HG03469 (cell line): ENCODE measurements at regions not wholly inside any gene's neighbourhood (a gene's known extent, or its start where the extent isn't known, plus 50 kb on each side); places are given as distances from the start of the nearest gene placed in this dataset.

Source experiments
- ATAC-seq: cut with Tn5 transposase; IDR thresholded peaks from one replicate; pipeline ENCODE4 v1.9.1; 2021; ENCODE audit warnings: mild to moderate bottlenecking, moderate library complexity, moderate number of reproducible peaks; ENCODE audit not compliant: unreplicated experiment

DNA sequence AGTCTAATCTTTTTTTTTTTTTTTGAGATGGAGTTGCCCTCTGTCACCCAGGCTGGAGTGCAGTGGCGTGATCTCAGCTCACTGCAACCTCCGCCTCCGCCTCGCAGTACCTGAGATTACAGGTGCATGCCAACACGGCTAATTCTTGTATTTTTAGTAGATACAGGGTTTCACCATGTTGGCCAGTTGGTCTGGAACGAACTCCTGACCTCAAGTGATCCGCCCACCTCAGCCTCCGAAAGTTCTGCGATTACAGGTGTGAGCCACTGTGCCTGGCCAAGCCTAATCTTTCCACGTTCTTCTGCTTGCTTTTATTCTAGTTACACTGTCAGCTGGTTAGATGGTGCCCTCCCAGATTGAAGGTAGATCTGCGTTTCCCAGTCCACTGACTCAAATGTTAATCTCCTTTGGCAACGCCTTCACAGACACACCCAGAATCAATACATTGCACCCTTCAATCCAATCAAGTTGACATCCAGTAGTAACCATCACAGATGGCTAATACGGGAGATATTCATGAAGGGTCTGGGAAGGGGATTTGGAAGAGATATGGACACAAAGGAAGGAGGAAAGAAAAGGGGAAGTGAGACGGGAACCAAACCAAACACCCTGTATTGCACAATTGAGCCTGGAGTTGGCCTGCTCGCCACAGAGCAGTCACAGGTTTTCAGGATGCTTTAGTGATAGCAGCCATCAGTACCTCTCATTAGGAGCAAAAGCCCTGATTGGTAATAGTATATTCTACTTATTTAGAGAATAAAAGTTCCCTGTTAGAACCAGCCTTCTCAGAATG lies 229.8 kb downstream of the PIK3C3 start:
- no peak for ATAC-seq

DNA sequence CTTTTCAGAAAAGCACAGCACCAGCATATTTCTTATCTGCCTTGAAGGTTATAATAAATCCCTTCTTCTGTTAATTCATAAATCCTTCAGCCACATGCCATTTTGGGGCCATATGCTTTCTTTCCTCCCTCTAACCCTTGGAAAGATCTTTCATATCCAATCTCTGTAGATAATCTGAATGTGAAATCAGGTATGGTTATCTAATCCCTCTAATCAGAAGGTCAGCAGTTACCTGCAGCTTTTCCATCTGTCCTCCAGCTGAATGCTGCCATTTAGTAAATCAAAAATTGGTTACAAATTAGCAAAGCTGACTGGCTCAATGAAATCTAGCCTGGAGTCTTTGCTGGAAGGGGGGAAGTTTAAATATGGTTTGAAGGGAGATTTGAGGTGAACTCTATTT lies 230.5 kb downstream of the PIK3C3 start:
- no peak for ATAC-seq

DNA sequence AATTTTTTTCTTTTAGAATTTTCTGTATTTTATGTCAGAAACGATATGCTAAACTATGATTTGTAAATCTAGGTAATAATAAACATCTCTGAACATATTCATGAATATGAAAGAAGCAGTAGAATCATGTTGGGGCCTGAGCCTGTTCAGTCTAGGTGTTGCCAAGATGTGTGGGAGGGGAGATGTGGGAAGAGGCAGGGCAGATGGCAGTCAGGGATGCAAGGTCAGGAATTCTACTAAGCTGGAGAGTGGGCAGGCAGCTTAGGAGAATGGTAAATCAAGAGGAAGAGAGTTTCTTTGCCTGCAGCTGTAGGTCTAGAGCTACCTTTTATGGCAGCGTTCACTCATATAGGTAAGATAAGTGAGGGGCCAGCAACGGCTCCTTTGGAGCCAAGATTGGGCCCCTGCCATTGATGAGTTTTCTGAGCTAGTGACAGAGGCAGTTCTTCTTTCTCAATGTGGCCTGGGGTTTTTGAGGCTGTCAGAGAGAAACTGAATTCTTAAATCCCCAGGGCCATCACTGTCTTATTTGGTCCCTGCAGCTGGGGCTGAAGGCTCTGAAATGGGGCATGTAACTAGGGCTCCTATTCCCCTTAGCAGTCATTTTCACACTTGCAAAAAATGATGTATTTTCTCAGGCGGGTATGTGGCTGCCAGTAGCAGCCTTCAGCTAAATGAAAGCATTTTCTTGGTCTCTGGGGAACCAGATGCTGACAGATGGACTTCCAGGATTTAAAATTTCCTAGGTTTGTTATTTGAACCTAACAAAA lies 232.8 kb downstream of the PIK3C3 start:
- ATAC-seq, result peak; percentile 63

DNA sequence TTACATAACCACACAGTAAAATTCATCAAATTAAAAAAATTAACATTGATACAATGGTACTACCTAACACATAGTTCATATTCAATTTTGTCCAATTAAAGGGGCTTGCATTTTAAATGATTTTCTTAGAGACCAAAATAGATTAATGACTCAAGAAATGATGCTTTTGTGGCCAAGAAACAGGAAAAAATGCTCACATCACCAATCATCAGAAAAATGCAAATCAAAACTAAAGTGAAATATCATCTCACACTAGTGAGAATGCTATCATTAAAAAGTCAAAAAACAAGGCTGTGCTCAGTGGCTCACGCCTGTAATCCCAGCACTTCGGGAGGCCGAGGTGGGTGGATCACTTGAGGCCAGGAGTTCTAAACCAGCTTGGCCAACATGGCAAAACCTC lies 235.6 kb downstream of the PIK3C3 start:
- no peak for ATAC-seq

DNA sequence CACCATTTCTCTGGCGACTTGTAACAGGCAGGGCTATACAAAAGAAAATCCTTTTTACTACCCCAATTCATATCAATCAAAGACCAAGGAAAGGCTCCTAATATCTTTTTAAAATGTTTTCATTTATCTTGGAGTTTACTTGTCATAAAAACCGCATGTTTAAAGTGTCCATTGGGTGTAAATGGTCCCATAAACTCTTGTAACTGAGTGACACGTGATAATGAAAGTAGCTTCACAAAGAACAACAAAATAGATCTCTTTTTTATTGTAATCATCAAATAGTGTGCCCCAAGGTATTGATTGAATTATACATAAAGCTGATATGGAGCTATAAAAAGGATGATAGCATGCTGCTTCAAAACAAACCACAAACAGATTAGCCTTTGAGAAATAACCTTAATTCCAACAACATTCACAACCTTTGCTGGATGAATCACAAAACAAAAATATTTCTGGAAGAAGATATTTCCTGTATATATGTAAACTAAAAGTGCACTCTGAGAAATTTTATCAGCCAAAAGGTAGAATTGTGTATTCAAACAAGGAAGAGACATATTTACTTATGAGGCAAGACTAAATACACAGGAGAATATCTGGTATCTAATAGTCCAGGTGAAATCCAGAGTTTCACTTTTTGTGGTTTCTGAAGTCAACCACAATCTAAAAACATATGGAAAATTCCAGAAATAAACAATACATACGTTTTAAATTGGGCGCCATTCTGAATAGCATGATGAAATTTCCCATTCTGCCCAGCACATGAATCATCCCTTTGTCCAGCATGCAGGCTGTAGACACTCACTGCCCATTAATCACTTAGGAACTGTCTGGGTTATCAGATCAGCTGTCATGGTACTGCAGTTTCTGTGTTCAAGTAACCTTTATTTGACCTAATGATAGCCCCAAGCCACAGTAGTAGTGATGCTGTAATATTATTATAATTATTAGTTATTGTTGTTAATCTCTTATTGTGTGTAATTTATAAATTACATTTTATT lies 237.5 kb downstream of the PIK3C3 start:
- ATAC-seq, result no peak

DNA sequence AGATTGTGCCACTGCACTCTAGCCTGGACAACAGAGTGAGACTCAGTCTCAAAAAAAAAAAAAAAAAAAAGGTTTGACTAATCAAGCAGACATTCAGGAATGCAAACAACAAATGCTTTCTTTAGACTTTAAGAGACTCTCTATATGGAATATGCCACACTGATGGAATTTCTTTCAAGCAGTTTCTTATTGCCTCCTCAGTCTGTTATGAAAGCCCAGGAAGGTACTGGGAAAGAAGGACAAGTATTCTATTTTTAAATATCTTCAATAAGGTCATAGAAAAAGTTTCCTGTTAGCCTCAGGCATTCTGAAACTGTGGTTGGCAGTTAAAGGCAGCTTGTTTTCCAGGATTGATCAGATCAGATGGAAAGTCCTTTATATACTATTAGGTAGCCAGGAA lies 241.6 kb downstream of the PIK3C3 start:
- ATAC-seq, result no peak

DNA sequence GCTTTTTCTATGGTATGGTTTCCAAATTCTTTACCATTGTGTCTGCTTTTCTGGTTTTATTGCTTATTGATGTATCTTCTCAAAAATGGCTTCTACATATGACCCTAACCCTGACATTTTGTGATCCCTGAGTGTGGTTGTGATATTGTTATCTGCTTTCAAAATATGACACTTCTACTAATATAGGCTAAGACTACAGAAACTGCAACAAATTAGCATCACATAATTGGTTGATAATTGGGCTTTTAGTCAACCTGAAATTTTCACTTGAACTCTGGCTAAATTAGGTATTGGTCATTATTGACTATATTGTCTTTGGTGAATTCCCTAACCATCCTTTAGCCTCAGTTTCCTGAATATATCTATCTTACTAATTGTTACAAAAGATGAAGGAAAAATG lies 246.1 kb downstream of the PIK3C3 start:
- no peak for ATAC-seq

DNA sequence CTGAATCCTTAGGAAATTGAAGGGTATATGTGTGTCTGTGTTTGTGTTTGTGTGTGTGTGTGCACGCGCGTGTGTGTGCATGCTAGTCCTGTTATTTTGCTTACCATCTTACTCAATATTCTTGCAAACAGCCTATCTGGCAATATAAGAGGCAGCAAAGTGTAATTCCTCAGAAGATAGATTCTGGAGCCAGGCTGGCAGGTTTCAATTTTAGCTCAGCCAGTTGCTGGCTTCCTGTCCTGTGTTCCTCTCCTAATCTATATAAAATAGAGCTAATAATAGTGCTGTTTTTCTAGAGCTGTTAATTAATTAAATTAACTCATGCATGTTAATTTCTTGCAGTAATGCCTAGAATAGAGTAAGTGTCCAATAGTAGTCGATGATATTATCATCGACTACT lies 256.2 kb downstream of the PIK3C3 start:
- ATAC-seq, result no peak

DNA sequence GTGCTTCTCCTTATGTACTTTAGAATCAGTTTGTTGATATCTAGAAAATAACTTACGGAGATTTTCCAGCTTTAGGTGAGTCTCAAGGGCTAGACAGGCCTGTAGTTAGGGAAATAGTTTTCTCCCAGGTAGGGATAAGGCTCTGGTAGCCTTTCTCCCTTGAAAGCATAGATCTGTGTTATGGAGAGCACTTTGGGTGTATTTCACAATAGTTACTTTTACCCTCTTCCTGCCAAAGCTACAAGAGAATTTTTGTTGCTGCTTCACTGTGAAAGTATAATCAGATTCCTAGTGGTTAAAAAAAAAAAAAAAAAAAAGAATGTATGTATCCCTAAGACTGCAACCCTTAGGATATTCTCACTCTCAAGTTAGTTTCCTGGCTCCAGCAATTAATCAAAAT lies 267.5 kb downstream of the PIK3C3 start:
- ATAC-seq, result no peak

DNA sequence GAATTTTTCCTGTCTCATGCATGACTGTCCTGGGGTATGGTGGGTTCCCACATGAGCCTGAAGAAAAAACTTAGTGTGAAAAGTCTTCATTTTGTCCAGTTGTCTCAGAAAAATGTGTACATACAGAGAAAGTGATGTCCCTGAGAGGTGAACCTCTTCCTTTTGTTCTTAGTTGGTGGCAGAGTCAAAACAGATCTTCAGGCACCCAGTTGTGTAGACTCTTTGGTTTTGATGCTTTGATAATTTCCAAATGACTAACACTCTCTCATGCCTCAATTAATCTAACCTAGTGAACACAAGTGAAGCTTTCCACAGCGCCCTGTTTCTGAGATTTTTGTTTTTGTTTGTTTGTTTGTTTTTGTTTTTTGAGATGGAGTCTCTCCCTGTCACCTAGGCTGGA lies 273.5 kb downstream of the PIK3C3 start:
- no peak for ATAC-seq

DNA sequence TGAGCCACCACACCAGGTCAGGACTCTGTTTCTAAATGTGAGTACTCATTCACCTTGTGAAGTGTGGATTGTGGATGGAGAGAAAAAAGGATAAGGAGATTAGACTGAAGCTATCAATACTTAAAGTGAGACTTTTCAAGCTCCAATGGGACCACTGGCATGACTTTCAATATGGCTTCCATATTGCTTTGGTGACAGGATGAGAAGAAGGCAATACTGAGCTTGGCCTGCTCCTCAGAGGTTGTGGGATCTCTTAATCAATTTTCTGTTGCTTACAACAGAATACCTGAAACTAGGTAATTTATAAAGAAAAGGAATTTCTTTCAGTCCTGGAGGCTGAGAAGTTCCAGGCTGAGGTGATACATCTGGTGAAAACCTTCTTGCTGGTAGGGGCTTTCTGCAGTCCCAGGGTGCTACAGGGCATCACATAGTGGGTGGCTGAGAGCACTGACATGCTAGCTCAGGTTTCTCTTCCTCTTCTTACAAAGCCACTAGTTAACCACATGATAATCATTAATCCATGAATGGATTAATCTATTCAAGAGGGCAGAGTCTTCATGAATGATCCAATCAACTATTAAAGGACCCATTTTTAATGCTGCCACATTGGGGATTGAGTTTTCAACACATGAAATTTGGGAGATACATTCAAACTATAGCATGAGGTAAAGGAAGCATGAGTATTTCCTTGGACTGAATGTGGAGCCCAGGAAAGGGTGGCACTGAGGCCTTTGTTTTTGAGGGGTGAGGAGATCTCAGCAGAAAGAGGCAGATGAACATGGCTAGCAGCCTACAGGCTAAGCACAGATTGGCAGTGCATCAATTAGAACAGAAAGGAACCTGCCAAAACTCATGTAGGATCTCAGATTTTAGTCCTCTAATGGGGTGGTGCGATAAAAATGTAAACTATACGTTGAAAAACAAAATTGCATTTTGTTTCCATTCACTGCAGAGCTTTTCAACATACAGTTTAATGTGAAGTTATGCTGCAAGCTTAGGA lies 274.5 kb downstream of the PIK3C3 start:
- ATAC-seq, result peak; percentile 99

DNA sequence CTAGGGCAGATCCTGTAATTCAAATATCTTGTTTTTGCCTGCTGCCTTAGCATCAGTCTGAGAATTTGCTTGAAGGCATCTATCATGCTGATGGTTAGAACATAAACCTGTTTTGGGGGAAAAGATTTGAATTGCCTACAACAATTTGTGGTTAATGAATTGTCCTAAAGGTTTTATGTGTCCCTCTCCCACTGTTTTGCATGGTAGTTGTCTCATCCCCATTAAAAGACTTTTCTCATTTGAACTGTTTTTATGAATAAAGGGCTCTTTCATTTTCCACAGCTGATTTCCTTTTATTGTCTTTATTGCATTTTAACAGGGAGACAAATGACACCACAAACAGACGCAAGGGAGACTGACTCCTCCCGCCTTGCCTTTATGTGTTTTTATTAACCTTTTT lies 275.6 kb downstream of the PIK3C3 start:
- no peak for ATAC-seq

DNA sequence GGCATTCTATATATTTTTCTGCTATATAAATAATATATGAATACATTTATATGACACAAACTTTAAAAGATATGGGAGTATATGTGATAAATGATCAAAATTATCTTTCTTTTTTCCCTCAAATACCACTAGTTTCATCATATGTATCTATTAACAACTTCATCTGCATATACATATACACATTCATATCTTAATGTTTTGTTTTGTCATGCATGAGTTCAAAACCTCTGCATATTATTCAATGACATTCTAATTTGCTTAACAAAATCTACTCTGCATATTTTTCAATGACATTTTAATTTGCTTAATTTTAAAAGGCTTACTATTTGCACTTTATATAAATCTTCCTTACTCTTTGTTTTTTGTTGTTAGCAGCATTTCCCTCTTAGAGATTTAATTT lies 276.2 kb downstream of the PIK3C3 start:
- no peak for ATAC-seq

DNA sequence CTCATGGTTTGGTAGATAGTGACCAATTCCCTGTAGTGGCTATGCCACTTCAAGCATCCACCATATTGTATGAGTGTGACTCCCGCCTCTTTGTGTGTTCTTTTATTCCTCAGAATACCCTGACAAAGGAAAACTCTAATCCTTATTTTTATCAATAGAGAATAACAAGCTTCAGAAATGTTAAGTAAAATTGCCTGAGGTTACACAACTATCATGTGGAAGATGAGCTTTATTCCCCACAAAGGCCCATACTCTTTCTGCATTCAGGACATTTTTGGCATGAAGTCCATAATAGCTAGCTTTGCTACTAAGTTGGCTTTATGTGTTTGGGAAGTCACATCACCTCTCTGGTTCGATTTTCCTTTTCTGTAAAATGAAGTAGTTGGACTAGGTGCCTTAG lies 276.8 kb downstream of the PIK3C3 start:
- no peak for ATAC-seq

DNA sequence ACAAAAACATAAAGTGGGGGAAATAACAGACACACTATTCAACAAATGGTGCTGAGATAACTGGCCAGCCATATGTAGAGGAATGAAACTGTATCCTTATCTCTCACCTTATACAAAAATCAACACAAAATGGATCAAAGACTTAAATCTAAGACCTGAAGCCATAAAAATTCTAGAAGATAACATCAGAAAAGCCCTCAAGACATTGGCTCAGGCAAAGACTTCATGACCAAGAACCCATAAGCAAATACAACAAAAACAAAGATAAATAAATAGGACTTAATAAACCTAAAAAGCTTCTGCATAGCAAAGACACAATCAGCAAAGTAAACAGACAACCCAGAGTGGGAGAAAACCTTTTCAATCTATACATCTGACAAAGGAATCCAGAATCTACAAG lies 278.9 kb downstream of the PIK3C3 start:
- no peak for ATAC-seq

DNA sequence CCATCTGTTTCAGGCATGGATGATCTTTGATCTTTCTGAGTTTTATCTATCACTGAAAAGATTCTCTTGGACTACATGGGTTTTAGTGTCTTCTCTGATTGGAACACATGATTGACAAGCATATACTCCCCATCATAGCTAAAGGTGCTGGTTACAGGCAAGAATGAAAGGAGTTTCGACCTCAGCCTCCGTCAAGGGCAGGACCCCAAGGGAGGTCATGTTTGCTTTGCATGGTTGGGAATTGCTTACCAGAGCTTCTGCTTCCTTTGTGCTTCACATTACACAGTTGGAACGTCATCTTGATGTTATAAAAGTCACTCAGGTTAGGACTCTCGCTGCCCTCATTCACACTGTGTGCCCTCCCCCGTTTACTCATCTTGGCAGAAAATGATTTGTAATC lies 287.7 kb downstream of the PIK3C3 start:
- no peak for ATAC-seq

DNA sequence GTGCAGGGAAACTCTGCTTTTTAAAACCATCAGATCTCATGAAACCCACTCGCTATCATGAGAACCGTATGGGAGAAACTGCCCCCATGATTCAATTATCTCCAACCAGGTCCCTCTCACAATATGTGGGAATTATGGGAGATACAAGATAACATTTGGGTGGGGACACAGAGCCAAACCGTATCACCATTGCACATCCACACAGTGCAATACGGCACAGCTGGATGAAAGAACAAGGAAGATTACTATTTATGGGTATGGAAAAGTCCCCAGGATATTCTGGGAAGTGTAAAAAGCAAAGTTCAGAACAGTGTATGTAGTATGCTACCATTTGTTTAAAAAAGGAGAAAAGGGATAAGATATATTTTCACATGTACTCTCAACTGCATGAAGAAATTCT lies 290.1 kb downstream of the PIK3C3 start:
- no peak for ATAC-seq

DNA sequence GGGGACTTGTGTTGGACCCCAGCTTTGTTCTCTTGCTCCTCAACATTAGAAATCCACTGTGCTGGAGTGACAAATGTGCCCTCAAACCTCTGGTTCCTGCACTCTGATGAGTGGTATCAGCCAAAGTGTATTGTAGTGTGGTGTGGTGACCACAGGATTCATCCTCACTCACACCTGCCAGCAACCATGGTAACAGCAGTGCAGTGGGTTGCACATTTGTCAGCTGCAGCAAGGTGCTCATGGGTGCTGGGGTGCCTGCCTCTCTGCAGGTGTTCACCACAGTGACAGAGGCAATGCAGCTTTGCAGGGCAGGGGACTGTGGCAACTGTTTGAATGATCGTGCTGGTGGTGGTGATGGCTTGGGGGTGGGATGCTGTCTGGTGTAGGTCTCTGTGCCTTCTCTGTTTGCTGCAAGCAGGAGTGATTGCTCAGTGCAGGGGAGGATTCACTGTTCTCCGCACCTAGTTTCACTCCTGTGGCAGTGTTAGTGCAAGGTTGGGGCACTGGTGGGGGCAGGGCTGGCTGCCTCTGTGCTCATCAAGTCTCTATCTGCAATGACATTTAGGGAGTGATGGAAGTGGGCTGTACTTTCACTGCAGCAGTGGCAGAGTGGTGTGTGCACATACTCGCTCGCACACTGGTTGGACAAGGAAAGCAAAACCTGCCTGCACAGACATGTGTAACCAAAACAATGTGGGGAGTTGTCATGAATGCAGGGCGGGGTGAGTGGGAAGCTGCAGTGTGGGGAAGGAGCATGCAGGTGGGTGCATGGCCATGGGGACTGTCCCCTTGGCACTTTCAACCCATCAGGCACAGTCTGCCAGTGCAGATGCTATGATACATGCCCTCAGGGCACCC lies 301.1 kb downstream of the PIK3C3 start:
- ATAC-seq, result no peak

DNA sequence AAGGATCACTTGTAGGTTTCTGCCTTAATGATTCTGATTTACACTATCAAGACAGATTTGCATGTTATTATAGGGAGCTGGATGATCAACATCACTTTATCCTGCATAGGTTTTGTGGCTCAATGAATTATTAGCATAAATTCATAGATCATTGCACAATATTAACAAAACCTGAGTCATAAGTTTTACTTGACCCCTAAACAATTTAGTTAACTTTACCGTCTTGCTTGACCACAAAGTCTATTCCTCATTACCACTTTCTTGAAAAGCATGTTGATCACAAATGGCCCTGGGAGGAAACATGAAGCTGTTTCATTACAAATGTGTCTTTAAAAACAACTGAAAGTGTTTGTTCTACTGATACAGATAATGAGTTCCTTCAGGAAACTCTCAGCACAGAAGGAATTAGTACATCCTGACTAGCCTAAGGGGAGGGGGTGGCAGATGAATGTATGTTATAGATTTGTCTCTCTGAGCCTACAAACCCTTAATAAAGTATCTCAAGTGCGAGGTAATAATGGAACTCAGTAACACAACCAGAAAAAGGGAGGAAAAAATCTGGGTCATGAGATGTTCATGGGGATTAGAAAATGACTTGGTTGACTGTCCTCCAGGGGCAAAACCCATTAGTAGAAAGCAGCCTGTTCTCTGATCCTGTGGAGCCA lies 303.4 kb downstream of the PIK3C3 start:
- ATAC-seq, result no peak
